ENCODE measurements at regions not wholly inside any gene's neighbourhood (a gene's known extent, or its start where the extent isn't known, plus 50 kb on each side); places are given as distances from the start of the nearest gene placed in this dataset.

- DNase-seq (ENCODE audit: extremely low spot score, unreplicated experiment) = no peak
- Mint-ChIP-seq H3K27me3 (no peaks in the 10 kb centered on the region), H3K27ac (no peak overlapping the region), H3K9me3 (peaks cover 6% of the 10 kb centered on the region), H3K36me3 (no peaks in the 10 kb centered on the region), H3K4me3 (no peak overlapping the region), H3K4me1 (ENCODE audit: unreplicated experiment) (no peaks in the 10 kb centered on the region)
- no peak for TF ChIP-seq CTCF (conservative IDR thresholded peaks at IDR 0.05)
Measured at GRCh38 chr13:97716746-97717145, 236.7 kb upstream of the IPO5 start.

GRCh38 chr13:97719736-97720135 lies 233.7 kb upstream of the IPO5 start:
- H3K27ac Mint-ChIP-seq = no peak overlapping the region
- DNase-seq (ENCODE audit: extremely low spot score, unreplicated experiment) = no peak
- no peak for TF ChIP-seq CTCF (conservative IDR thresholded peaks at IDR 0.05)

GRCh38 chr13:97720896-97721295 lies 232.6 kb upstream of the IPO5 start:
- TF ChIP-seq CTCF (conservative IDR thresholded peaks at IDR 0.05) = no peak
- no peaks in the 10 kb centered on the region for H3K4me1 Mint-ChIP-seq (ENCODE audit: unreplicated experiment)
- no peak overlapping the region for H3K27ac Mint-ChIP-seq
- H3K27me3 Mint-ChIP-seq = no peaks in the 10 kb centered on the region
- no peak overlapping the region for H3K4me3 Mint-ChIP-seq
- no peaks in the 10 kb centered on the region for H3K9me3 Mint-ChIP-seq
- no peaks in the 10 kb centered on the region for H3K36me3 Mint-ChIP-seq
- DNase-seq (ENCODE audit: extremely low spot score, unreplicated experiment) = no peak

More at GRCh38 chr13:97719736-97720135, 233.7 kb upstream of the IPO5 start:
- Mint-ChIP-seq H3K4me3 (no peak overlapping the region), H3K4me1 (ENCODE audit: unreplicated experiment) (no peaks in the 10 kb centered on the region), H3K27me3 (no peaks in the 10 kb centered on the region), H3K9me3 (no peaks in the 10 kb centered on the region), H3K36me3 (no peaks in the 10 kb centered on the region)

GRCh38 chr13:97723655-97724054 lies 229.8 kb upstream of the IPO5 start:
- no peaks in the 10 kb centered on the region for H3K9me3 Mint-ChIP-seq
- H3K36me3 Mint-ChIP-seq = no peaks in the 10 kb centered on the region
- DNase-seq (ENCODE audit: extremely low spot score, unreplicated experiment) = no peak
- H3K4me3 Mint-ChIP-seq = no peak overlapping the region
- H3K4me1 Mint-ChIP-seq (ENCODE audit: unreplicated experiment) = no peaks in the 10 kb centered on the region
- no peaks in the 10 kb centered on the region for H3K27me3 Mint-ChIP-seq
- no peak for TF ChIP-seq CTCF (conservative IDR thresholded peaks at IDR 0.05)
- no peak overlapping the region for H3K27ac Mint-ChIP-seq

- DNase-seq (ENCODE audit: extremely low spot score, unreplicated experiment) = no peak
- H3K27me3 Mint-ChIP-seq = no peaks in the 10 kb centered on the region
- TF ChIP-seq CTCF (conservative IDR thresholded peaks at IDR 0.05) = no peak
- no peaks in the 10 kb centered on the region for H3K9me3 Mint-ChIP-seq
- no peak overlapping the region for H3K27ac Mint-ChIP-seq
- H3K4me1 Mint-ChIP-seq (ENCODE audit: unreplicated experiment) = no peaks in the 10 kb centered on the region
- H3K36me3 Mint-ChIP-seq = no peaks in the 10 kb centered on the region
- no peak overlapping the region for H3K4me3 Mint-ChIP-seq
Measured at GRCh38 chr13:97724450-97724849, 229.0 kb upstream of the IPO5 start.

- Mint-ChIP-seq H3K4me1 (ENCODE audit: unreplicated experiment) (no peaks in the 10 kb centered on the region), H3K27me3 (no peaks in the 10 kb centered on the region), H3K36me3 (no peaks in the 10 kb centered on the region), H3K27ac (no peak overlapping the region), H3K4me3 (no peak overlapping the region), H3K9me3 (no peaks in the 10 kb centered on the region)
- no peak for TF ChIP-seq CTCF (conservative IDR thresholded peaks at IDR 0.05)
- DNase-seq (ENCODE audit: extremely low spot score, unreplicated experiment) = no peak
Measured at GRCh38 chr13:97726664-97727280, 226.7 kb upstream of the IPO5 start.

All from type B pancreatic cell (in vitro differentiated cells).